Memory B cell (primary cell): ENCODE measurements at regions not wholly inside any gene's neighbourhood (a gene's known extent, or its start where the extent isn't known, plus 50 kb on each side); places are given as distances from the start of the nearest gene placed in this dataset.

Experiments used
- ATAC-seq: fragments of 150-1000 bp; cut with Tn5 transposase; 2 replicates; pipeline ENCODE4 v1.10.0; 2021; ENCODE audit warnings: low read depth, mild to moderate bottlenecking, moderate library complexity
- DNase-seq, 2 donors: peaks; one replicate each; pipeline ENCODE4 v3.0.0; 2022; ENCODE audit warnings: low spot score in 2 of 2
- H3K27ac Mint-ChIP-seq: one replicate; pipeline ENCODE4 v1.8.0; 2022; ENCODE audit warnings: mild to moderate bottlenecking, moderate library complexity, mixed read lengths
- H3K27me3 Mint-ChIP-seq: one replicate; pipeline ENCODE4 v1.8.0; 2022; ENCODE audit warnings: mixed read lengths
- H3K36me3 Mint-ChIP-seq: one replicate; pipeline ENCODE4 v1.8.0; 2022; ENCODE audit warnings: mild to moderate bottlenecking, mixed read lengths
- H3K4me1 Mint-ChIP-seq: one replicate; pipeline ENCODE4 v1.8.0; 2022; ENCODE audit warnings: mixed read lengths
- H3K4me3 Mint-ChIP-seq: one replicate; pipeline ENCODE4 v1.8.0; 2022; ENCODE audit warnings: mild to moderate bottlenecking, moderate library complexity, mixed read lengths
- H3K9me3 Mint-ChIP-seq: one replicate; pipeline ENCODE4 v1.8.0; 2022; ENCODE audit warnings: mixed read lengths

DNA sequence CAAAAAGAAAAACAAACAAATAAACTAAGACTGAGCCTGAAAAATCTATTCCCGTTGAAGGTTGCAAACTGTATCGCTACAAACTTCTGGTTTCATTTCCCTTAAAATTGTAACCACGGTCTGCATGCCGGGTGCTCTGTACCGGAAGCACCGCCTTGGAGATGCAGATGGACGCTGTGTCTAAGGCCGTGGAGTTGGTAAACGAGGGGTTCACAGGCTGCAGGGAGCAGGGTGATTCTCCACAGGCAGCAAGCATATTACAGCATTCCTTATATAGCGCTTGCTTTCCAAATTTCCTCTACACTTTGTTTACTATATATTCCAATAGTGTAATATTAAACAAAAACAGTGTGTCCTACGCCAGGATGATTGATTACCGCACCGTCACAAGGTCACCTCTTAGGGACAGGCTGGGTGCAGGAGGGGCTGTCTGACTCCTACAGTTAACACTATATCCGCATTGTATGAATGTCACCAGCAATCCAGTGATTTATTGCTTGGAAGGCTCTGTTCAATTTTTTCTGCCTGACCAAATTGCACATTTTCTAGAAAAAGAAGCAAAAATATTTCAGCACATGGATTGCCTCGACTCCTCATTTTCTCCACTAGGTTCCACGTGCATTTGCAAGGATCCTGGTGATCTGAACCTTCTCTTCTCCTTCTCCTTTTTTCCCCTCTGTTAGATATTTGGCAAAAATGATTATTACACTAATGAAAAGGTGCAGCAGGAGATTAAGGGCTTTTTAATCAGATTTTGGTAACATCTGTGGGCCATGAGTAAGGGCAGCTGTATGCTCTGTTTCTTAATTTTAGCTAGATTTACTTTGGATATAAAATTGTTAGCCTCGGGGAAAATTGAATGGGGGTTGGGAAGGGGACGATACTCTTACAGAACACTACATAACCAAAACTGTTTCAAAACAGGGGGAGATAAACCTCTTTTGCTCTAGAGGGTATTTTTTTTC lies 325.8 kb upstream of the MGMT start:
- Mint-ChIP-seq H3K27ac (no peak overlapping the region), H3K4me1 (no peaks in the 10 kb centered on the region), H3K4me3 (no peak overlapping the region), H3K36me3 (no peaks in the 10 kb centered on the region), H3K27me3 (peaks cover 4% of the 10 kb centered on the region), H3K9me3 (no peaks in the 10 kb centered on the region)
- DNase-seq (no peak), ATAC-seq (no peak)

DNA sequence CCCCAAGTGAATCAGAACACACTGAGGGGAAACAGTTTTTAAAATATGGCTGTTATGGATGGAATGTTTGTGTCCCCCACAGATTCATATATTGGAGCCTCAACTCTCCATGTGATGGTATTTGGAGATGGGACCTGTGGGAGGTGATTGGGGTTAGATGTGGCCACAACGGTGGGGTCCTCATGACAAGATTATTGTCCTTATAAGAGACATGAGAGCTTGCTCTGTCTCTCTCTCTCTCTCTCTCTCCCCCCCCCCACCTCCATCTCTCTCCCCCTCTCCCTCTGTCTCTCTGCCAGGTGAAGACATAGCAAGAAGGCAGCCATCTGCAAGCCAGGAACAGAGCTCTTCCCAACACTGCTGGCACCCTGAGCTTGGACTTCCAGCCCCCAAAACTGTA lies 315.8 kb upstream of the MGMT start:
- Mint-ChIP-seq H3K4me3 (no peak overlapping the region), H3K9me3 (peaks cover 4% of the 10 kb centered on the region), H3K4me1 (no peaks in the 10 kb centered on the region), H3K27me3 (peaks cover 2% of the 10 kb centered on the region), H3K27ac (no peak overlapping the region), H3K36me3 (no peaks in the 10 kb centered on the region)
- ATAC-seq = no peak
- DNase-seq = no peak

DNA sequence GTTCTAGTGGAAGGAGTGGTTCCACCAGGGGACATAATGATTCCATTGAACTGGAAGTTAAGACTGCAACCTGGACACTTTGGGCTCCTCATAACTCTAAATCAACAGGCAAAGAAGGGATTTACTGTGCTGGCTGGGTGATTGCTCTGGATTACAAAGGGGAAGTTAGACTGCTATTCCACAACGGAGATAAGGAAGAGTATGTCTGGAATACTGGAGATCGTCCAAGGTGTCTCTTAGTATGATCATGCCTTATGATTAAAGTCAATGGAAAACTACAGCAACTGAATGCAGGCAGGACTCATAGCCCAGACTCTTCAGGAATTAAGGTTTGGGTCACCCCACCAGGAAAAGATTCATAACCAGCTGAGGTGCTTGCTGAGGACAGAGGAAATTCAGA lies 310.6 kb upstream of the MGMT start:
- Mint-ChIP-seq H3K27ac (no peak overlapping the region), H3K36me3 (no peaks in the 10 kb centered on the region), H3K27me3 (peaks cover 2% of the 10 kb centered on the region), H3K9me3 (peaks cover 6% of the 10 kb centered on the region), H3K4me3 (no peak overlapping the region), H3K4me1 (no peaks in the 10 kb centered on the region)
- ATAC-seq = no peak
- no peak for DNase-seq

DNA sequence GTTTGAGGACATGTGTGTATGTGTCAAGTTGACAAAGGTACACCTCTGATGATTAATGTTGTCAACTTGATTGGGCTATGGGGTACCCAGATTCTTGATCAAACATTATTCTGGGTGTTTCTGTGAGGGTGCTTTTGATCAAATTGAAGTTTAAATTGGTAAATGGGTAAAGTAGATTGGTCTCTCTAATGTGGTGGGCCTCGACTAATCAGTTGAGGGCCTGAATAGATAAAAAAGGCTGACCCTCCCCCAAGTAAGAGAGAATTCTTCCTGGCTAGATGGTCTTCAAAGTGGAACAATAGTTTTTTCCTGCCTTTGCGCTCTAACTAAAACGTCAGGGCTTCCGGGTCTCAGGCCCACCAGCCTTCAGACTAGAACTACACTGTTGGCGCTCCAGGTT lies 309.9 kb upstream of the MGMT start:
- DNase-seq (no peak), ATAC-seq (no peak)
- H3K27ac Mint-ChIP-seq = no peak overlapping the region
- H3K4me1 Mint-ChIP-seq = no peaks in the 10 kb centered on the region
- no peak overlapping the region for H3K4me3 Mint-ChIP-seq
- H3K9me3 Mint-ChIP-seq = peaks cover 6% of the 10 kb centered on the region
- no peaks in the 10 kb centered on the region for H3K36me3 Mint-ChIP-seq
- H3K27me3 Mint-ChIP-seq = peaks cover 2% of the 10 kb centered on the region

DNA sequence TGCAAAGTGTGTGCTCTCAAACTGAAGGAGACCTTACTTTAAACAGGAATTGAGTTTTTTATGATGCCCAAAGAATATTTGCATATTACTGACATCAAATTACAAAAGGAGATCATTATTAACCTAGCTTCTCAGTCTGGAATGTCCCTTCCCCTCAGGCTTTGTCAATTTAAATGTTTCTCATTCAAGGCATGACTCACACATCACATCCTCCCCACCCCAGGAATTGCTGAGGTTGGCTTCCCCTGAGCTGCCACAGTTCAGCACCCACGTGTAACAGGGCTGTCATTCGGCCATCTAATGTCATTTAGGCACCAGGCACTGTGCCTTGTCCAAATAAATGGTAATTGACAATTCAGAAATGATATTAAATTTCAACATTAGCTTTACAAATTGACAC lies 305.9 kb upstream of the MGMT start:
- ATAC-seq (no peak), DNase-seq (no peak)
- Mint-ChIP-seq H3K36me3 (no peaks in the 10 kb centered on the region), H3K27ac (no peak overlapping the region), H3K9me3 (peaks cover 2% of the 10 kb centered on the region), H3K4me3 (no peak overlapping the region), H3K27me3 (peaks cover 5% of the 10 kb centered on the region), H3K4me1 (no peaks in the 10 kb centered on the region)

DNA sequence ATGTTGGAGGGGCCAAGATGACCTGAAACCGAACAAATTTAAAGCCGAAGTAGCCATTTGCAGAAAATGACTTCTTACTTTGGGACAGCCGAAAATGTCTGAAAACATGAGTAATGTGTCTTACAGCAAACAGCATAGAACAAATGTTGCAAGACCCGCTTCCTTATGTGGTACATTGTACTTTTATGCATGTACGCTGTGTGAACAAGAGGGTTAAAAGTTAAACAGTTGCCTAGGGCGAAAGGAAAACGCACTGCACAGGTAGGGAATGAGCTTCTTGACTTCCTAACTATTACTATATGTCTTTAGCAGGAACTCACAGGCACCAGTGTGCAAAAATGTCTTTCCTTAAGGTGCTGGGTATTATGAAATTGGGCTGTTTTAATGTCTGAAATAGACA lies 303.5 kb upstream of the MGMT start:
- ATAC-seq (no peak), DNase-seq (no peak)
- Mint-ChIP-seq H3K9me3 (peaks cover 2% of the 10 kb centered on the region), H3K27ac (no peak overlapping the region), H3K4me1 (no peaks in the 10 kb centered on the region), H3K36me3 (no peaks in the 10 kb centered on the region), H3K4me3 (no peak overlapping the region), H3K27me3 (peaks cover 5% of the 10 kb centered on the region)

DNA sequence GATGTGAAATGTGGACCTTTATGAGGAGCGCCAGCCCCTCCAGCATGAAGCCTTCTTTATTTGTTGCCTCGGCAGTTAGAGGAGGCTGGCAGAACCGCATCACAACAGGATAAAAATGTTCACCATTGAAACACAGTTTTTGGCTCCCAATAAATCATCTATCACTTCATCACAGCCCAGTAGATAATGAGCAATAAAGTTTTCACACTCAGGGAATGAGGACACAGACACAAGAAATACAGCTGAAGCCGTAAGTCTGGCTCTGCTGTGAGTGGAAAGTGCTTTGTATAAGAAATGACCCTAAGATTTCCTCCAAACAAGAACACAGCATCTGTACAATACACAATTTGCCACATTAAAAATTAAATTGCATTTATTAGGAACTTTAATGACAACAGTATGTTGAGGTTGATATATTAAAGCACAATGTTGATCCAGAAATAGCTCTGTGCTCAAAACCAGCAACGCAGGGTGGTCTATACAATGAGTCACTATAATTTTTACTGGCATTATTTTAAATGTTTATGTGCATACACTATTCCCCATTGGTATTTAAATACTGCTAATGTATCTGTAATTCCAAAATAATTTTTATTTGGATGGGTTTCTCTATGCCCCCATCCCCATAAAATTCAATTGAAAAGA lies 301.8 kb upstream of the MGMT start:
- DNase-seq = no peak
- no peak for ATAC-seq
- no peaks in the 10 kb centered on the region for H3K4me1 Mint-ChIP-seq
- no peaks in the 10 kb centered on the region for H3K36me3 Mint-ChIP-seq
- no peaks in the 10 kb centered on the region for H3K9me3 Mint-ChIP-seq
- no peak overlapping the region for H3K4me3 Mint-ChIP-seq
- no peak overlapping the region for H3K27ac Mint-ChIP-seq
- H3K27me3 Mint-ChIP-seq = peaks cover 3% of the 10 kb centered on the region

DNA sequence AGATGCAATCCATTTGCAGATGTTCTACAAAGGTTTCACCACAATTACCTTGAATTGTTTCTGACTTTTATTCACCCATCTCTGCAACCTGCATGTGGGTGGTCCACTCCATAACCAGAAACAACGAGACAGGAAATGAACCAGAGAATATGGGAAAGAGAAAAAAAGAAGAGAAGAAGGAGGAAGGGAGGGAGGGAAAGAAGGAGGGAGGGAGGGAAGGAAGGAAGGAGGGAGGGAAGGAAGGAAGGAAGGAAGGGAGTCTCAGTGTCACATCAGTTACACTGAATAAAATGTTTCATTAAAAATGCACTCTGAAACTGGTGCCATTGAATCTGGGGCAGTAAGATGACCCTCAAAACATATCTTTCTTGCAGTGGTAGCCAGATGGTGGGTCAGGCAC lies 301.3 kb upstream of the MGMT start:
- peaks cover 3% of the 10 kb centered on the region for H3K27me3 Mint-ChIP-seq
- no peak overlapping the region for H3K4me3 Mint-ChIP-seq
- ATAC-seq (no peak), DNase-seq (no peak)
- no peak overlapping the region for H3K27ac Mint-ChIP-seq
- no peaks in the 10 kb centered on the region for H3K9me3 Mint-ChIP-seq
- no peaks in the 10 kb centered on the region for H3K36me3 Mint-ChIP-seq
- no peaks in the 10 kb centered on the region for H3K4me1 Mint-ChIP-seq

DNA sequence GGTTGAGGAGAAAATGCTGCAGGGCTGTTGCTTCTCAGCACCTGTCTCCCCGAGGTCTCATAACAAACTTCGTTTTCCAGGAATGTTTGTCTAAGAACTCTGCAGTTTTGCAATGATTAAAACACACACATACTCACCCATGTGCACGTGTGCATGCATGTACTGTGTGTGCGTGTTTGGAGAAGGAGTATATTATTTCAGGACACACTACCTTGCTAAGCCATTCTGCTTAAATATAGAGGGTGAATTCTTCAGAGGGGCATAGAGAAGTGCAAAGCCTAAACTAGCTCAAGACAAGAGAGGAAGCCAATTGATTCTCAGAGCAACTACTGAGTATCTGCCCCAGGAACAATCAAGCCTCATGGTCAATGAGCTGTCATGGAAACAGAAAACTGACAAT lies 298.4 kb upstream of the MGMT start:
- Mint-ChIP-seq H3K9me3 (peaks cover 1% of the 10 kb centered on the region), H3K27me3 (peaks cover 3% of the 10 kb centered on the region), H3K27ac (no peak overlapping the region), H3K4me1 (no peaks in the 10 kb centered on the region), H3K4me3 (no peak overlapping the region), H3K36me3 (no peaks in the 10 kb centered on the region)
- DNase-seq = no peak
- no peak for ATAC-seq

DNA sequence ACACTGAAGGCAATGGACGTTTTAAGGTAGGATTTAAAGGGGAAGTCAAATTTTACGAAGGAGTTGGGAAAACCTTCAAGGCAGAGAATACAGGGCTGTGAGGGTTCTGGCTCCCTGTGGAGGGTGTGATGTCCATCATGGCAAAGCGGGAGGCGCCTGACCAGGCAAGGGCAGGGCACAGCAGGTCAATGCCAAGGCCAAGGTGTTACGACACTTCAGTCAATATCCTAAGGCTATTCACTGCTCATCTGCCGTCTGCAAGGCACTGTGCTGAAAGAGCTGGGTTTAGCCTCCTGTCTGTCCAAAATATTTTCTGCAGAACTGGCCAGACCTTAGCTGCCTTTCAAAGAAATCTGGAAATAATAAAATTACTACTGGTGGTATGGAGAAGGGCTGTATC lies 297.9 kb upstream of the MGMT start:
- H3K4me3 Mint-ChIP-seq = no peak overlapping the region
- no peaks in the 10 kb centered on the region for H3K4me1 Mint-ChIP-seq
- ATAC-seq = no peak
- H3K27me3 Mint-ChIP-seq = peaks cover 3% of the 10 kb centered on the region
- H3K27ac Mint-ChIP-seq = no peak overlapping the region
- DNase-seq = no peak
- peaks cover 1% of the 10 kb centered on the region for H3K9me3 Mint-ChIP-seq
- H3K36me3 Mint-ChIP-seq = no peaks in the 10 kb centered on the region

DNA sequence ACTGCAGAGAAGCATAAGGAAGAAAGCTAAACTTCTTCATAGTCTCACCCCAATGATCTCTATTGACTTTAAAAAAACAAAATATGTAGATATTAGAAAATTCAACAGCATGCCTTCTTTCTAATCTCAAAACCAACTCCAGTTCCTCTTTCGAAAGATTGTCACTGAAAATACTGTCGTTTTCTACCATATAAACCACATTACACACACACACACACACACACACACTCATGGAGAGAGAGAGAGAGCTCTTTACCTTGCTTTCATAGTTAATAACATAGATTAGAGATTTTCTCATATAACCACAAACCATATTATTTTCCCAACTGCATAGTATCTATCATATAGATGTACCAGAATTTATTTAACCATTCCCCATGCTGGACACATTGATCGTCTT lies 296.2 kb upstream of the MGMT start:
- Mint-ChIP-seq H3K4me1 (no peaks in the 10 kb centered on the region), H3K27me3 (peaks cover 5% of the 10 kb centered on the region), H3K27ac (no peak overlapping the region), H3K36me3 (no peaks in the 10 kb centered on the region), H3K9me3 (peaks cover 1% of the 10 kb centered on the region), H3K4me3 (no peak overlapping the region)
- DNase-seq (no peak), ATAC-seq (no peak)

DNA sequence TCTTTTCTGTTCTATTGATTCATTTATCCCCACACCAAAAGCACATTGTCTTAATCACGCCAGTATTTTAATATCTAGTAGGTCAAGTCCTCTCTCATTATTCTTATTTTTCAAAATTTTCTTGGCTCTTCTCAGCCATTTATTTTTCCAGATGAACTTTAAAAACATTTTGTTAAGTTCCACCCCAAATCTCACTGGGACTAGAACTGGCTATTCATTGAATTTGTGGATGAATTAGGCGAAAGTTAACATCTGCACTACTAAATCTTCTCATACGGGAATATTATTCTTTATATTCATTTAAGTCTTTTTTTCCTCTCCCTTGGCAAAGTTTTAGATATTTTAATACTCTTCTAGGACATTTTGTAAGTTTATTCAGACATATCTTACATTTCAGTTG lies 295.2 kb upstream of the MGMT start:
- no peak for ATAC-seq
- peaks cover 4% of the 10 kb centered on the region for H3K27me3 Mint-ChIP-seq

DNA sequence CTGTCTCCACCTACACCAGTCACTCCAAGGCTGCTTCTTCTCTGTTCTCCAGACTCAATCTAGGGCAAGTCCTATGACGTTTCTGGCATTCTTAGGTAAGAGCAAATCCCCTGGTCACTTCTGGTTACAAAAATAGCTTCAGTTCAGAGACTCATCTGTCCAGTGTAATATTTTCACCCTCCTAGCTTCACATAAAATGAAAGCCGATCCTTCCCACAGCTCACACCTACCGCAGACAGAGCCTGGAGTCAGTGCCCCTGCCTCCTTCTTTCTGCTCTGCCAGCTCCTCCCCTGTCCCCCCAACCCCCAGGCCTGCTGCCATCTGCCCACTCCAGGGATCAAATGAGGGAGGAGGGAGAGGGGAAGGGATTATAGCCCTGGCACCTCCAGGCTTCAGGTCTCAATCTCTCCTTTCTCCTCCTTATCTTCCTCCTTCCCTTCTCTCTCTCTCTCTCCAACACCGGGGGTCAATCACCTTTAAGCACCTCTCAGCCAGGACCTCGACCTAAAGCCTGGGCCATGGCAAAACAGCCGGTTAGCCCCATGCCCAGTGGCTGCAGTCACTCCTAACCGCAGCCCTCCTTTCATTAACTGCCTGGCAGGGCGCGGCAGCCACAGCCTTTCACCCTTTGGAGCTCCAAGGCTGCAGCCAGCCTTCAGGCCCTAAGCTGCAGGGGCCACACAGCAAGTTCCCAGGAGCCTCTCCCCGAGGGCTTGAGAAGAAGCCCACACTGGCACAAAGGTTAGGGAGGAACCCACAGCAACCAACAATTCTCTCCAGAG lies 292.6 kb upstream of the MGMT start:
- Mint-ChIP-seq H3K27me3 (peaks cover 4% of the 10 kb centered on the region), H3K27ac (no peak overlapping the region), H3K4me1 (no peaks in the 10 kb centered on the region), H3K9me3 (peaks cover 1% of the 10 kb centered on the region), H3K4me3 (no peak overlapping the region), H3K36me3 (no peaks in the 10 kb centered on the region)
- no peak for DNase-seq
- ATAC-seq = no peak

More for the DNA sequence above, 295.2 kb upstream of the MGMT start:
- DNase-seq = no peak
- Mint-ChIP-seq H3K4me1 (no peaks in the 10 kb centered on the region), H3K9me3 (peaks cover 1% of the 10 kb centered on the region), H3K27ac (no peak overlapping the region), H3K4me3 (no peak overlapping the region), H3K36me3 (no peaks in the 10 kb centered on the region)
